ENCODE measurements at regions not wholly inside any gene's neighbourhood (a gene's known extent, or its start where the extent isn't known, plus 50 kb on each side); places are given as distances from the start of the nearest gene placed in this dataset.

GRCh38 chr7:8827329-8827728 lies 393.9 kb downstream of the NXPH1 start:
- POLR2A ChIA-PET: no interaction called here
- Mint-ChIP-seq H3K27me3 (no peaks in the 10 kb centered on the region), H3K4me3 (no peak overlapping the region), H3K4me1 (ENCODE audit: low read depth) (no peaks in the 10 kb centered on the region), H3K36me3 (ENCODE audit: low read depth) (no peaks in the 10 kb centered on the region), H3K9me3 (peaks cover 1% of the 10 kb centered on the region), H3K27ac (no peak overlapping the region)
- intact Hi-C loops (cut with micrococcal nuclease): no loop called here
- DNase-seq (no peak), ATAC-seq (no peak)
- CTCF ChIA-PET: no interaction called here
- TF ChIP-seq, protein P1, sequence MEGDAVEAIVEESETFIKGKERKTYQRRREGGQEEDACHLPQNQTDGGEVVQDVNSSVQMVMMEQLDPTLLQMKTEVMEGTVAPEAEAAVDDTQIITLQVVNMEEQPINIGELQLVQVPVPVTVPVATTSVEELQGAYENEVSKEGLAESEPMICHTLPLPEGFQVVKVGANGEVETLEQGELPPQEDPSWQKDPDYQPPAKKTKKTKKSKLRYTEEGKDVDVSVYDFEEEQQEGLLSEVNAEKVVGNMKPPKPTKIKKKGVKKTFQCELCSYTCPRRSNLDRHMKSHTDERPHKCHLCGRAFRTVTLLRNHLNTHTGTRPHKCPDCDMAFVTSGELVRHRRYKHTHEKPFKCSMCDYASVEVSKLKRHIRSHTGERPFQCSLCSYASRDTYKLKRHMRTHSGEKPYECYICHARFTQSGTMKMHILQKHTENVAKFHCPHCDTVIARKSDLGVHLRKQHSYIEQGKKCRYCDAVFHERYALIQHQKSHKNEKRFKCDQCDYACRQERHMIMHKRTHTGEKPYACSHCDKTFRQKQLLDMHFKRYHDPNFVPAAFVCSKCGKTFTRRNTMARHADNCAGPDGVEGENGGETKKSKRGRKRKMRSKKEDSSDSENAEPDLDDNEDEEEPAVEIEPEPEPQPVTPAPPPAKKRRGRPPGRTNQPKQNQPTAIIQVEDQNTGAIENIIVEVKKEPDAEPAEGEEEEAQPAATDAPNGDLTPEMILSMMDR (IDR thresholded peaks at IDR 0.05): no peak

DNA sequence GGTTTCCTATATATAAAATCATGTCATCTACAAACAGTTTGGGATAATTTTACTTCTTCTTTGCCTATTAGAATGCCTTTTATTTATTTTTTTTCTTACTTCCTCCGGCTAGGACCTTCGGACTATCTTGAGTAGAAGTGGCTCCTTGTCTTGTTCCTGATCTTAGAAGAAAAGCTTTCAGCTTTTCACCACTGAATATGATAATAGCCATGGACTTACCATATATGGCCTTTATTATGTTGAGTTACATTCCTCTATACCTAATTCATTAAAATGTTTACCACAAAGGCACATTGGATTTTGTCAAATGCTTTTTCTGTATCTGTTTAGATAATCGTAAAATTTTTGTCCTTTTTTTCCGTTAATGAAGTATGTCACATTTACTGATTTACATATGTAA lies 395.7 kb downstream of the NXPH1 start:
- TF ChIP-seq, protein P1 (IDR thresholded peaks at IDR 0.05): no peak
- intact Hi-C loops (cut with micrococcal nuclease): no loop called here
- ATAC-seq (no peak), DNase-seq (no peak)
- ChIA-PET POLR2A (no interaction called here), CTCF (no interaction called here)
- H3K27ac Mint-ChIP-seq: no peak overlapping the region
- no peaks in the 10 kb centered on the region for H3K4me1 Mint-ChIP-seq (ENCODE audit: low read depth)
- no peaks in the 10 kb centered on the region for H3K27me3 Mint-ChIP-seq
- H3K36me3 Mint-ChIP-seq (ENCODE audit: low read depth): no peaks in the 10 kb centered on the region
- H3K4me3 Mint-ChIP-seq: no peak overlapping the region
- H3K9me3 Mint-ChIP-seq: peaks cover 1% of the 10 kb centered on the region

GRCh38 chr7:8831376-8831775 lies 398.0 kb downstream of the NXPH1 start:
- no peak overlapping the region for H3K4me3 Mint-ChIP-seq
- H3K9me3 Mint-ChIP-seq: no peaks in the 10 kb centered on the region
- ATAC-seq: no peak
- DNase-seq: no peak
- intact Hi-C loops (cut with micrococcal nuclease): no loop called here
- H3K4me1 Mint-ChIP-seq (ENCODE audit: low read depth): no peaks in the 10 kb centered on the region
- ChIA-PET POLR2A (no interaction called here), CTCF (no interaction called here)
- no peak overlapping the region for H3K27ac Mint-ChIP-seq
- H3K36me3 Mint-ChIP-seq (ENCODE audit: low read depth): no peaks in the 10 kb centered on the region
- TF ChIP-seq, protein P1 (IDR thresholded peaks at IDR 0.05): no peak
- H3K27me3 Mint-ChIP-seq: no peaks in the 10 kb centered on the region

DNA sequence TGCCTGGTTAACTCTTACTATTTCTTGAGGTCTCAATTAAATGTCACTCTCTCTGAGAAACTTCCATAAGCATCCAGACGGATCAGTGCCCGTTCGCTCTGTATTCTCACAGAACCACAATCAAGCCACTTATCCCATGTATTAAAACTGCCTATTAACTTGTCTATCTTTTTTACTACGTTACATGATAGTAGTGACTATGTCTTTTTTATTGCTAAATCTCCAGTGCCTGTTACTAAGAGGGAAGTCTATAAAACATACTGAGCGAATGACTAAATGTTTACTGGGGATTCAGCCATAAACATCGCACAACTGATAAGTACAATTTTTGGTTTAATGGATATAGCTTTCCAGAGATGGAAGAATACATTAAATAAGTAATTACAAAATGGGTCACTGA lies 399.9 kb downstream of the NXPH1 start:
- CTCF ChIA-PET: no interaction called here
- no peaks in the 10 kb centered on the region for H3K36me3 Mint-ChIP-seq (ENCODE audit: low read depth)
- POLR2A ChIA-PET: no interaction called here
- intact Hi-C loops (cut with micrococcal nuclease): no loop called here
- H3K4me1 Mint-ChIP-seq (ENCODE audit: low read depth): no peaks in the 10 kb centered on the region
- ATAC-seq (no peak), DNase-seq (no peak)
- H3K27me3 Mint-ChIP-seq: no peaks in the 10 kb centered on the region
- H3K9me3 Mint-ChIP-seq: no peaks in the 10 kb centered on the region
- no peak overlapping the region for H3K27ac Mint-ChIP-seq
- TF ChIP-seq, protein P1 (IDR thresholded peaks at IDR 0.05): no peak
- no peak overlapping the region for H3K4me3 Mint-ChIP-seq

DNA sequence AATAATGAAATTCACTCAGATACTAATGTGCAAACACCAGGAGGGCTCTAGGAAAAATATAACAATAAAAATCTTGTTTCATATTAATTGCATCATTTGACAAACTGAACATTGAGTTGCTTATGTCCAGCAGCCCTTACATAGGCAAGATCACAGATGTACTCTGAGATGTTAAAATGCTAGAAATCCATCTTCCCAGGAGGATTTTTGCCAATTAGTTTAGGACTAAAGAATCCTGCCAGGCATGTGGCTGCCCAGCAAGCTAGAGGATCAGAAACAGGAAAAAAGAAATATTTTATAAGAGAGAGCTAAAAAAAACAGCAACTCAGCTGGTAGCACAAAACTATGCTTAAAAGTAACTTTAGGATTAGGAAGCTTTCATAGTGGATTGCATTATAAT lies 407.8 kb downstream of the NXPH1 start:
- ChIA-PET POLR2A (no interaction called here), CTCF (no interaction called here)
- TF ChIP-seq, protein P1 (IDR thresholded peaks at IDR 0.05): no peak
- Mint-ChIP-seq H3K4me3 (no peak overlapping the region), H3K9me3 (peaks cover 4% of the 10 kb centered on the region), H3K4me1 (ENCODE audit: low read depth) (no peaks in the 10 kb centered on the region), H3K36me3 (ENCODE audit: low read depth) (no peaks in the 10 kb centered on the region), H3K27me3 (no peaks in the 10 kb centered on the region), H3K27ac (no peak overlapping the region)
- no peak for ATAC-seq
- DNase-seq: no peak
- intact Hi-C loops (cut with micrococcal nuclease): no loop called here
